Left colon (tissue), 2 donors: ENCODE measurements at regions not wholly inside any gene's neighbourhood (a gene's known extent, or its start where the extent isn't known, plus 50 kb on each side); places are given as distances from the start of the nearest gene placed in this dataset.
"Not testable (repeated sequence)": the region's sequence is repeated elsewhere in the genome, so short reads cannot be mapped to it uniquely, and the experiment has no call there.

Source experiments
- ATAC-seq: fragments of 200-7000 bp; cut with Tn5 transposase; one replicate; pipeline ENCODE4 v1.9.1; 2020; ENCODE audit warnings: mild to moderate bottlenecking, moderate library complexity
- DNase-seq, 2 donors: peaks; one replicate each; pipeline ENCODE4 v3.0.0-alpha.2; 2020
- intact Hi-C, 2 donors: fragments of 100-400 bp; cut with DNase I in 1 of 2; cut with micrococcal nuclease in 1 of 2; formaldehyde crosslinking; loops; one replicate each; pipeline versions ENCODE4 v1.11.2 to v1.14.0; 2022; cut with DNase I, micrococcal nuclease
- donor health status: DM: no; HTN: no; CAD: no.
- donor health status: DM: yes; HTN: yes; CAD: no.

GRCh38 chr1:168430321-168430720 is 113.5 kb downstream of the XCL2 start:
- ATAC-seq, result no peak
- no peak for DNase-seq
- intact Hi-C loops, result loop anchor here in 1 of 2 donors (10.0 kb wide), 1 partner anchor 86 kb away; no protein-coding TSS in a partner anchor

GRCh38 chr1:168428063-168428731 is 115.6 kb downstream of the XCL2 start:
- intact Hi-C loops, result no loop called here
- no peak for ATAC-seq

GRCh38 chr1:168427051-168427450 is 116.7 kb downstream of the XCL2 start:
- DNase-seq (no peak), ATAC-seq (no peak)
- intact Hi-C loops, result no loop called here

More at GRCh38 chr1:168428063-168428731, 115.6 kb downstream of the XCL2 start:
- DNase-seq, result peak; percentile 11 to 35

- intact Hi-C loops, result no loop called here
- no peak for ATAC-seq
Observed at GRCh38 chr1:168424281-168424680, 119.5 kb downstream of the XCL2 start.

GRCh38 chr1:168422203-168422847 is 121.5 kb downstream of the XCL2 start:
- DNase-seq (no peak), ATAC-seq (no peak)
- intact Hi-C loops, result no loop called here

More at GRCh38 chr1:168424281-168424680, 119.5 kb downstream of the XCL2 start:
- no peak for DNase-seq

- intact Hi-C loops, result no loop called here
- ATAC-seq (no peak), DNase-seq (no peak)
Observed at GRCh38 chr1:168421399-168422004, 122.3 kb downstream of the XCL2 start.

- intact Hi-C loops, result no loop called here
- ATAC-seq (no peak), DNase-seq (no peak)
Observed at GRCh38 chr1:168420177-168420576, 123.6 kb downstream of the XCL2 start.

- ATAC-seq, result no peak
- DNase-seq, result no peak
- intact Hi-C loops, result no loop called here
Observed at GRCh38 chr1:168419736-168420135, 124.1 kb downstream of the XCL2 start.

GRCh38 chr1:168416220-168416619 is 127.6 kb downstream of the XCL2 start:
- ATAC-seq (no peak), DNase-seq (no peak)
- intact Hi-C loops, result no loop called here

GRCh38 chr1:168414914-168415313 is 128.9 kb downstream of the XCL2 start:
- intact Hi-C loops, result no loop called here
- ATAC-seq (no peak), DNase-seq (no peak)

- intact Hi-C loops, result no loop called here
- DNase-seq, result no peak
- no peak for ATAC-seq
Observed at GRCh38 chr1:168410464-168410863, 129.8 kb downstream of the TBX19 start.

- intact Hi-C loops, result no loop called here
- no peak for DNase-seq
- ATAC-seq, result peak; percentile 58
Observed at GRCh38 chr1:168408884-168409283, 128.2 kb downstream of the TBX19 start.

- intact Hi-C loops, result no loop called here
- ATAC-seq (no peak), DNase-seq (no peak)
Observed at GRCh38 chr1:168408539-168408865, 127.8 kb downstream of the TBX19 start.

GRCh38 chr1:168407832-168408538 is 127.3 kb downstream of the TBX19 start:
- DNase-seq, result no peak
- intact Hi-C loops, result no loop called here
- ATAC-seq, result no peak

- intact Hi-C loops, result no loop called here
- no peak for DNase-seq
- ATAC-seq, result no peak
Observed at GRCh38 chr1:168405906-168406549, 125.4 kb downstream of the TBX19 start.

- intact Hi-C loops, result no loop called here
- no peak for DNase-seq
Observed at GRCh38 chr1:168403140-168403539, 122.5 kb downstream of the TBX19 start.

GRCh38 chr1:168402466-168402865 is 121.8 kb downstream of the TBX19 start:
- ATAC-seq, intact Hi-C loops, DNase-seq: not testable (repeated sequence)

More at GRCh38 chr1:168403140-168403539, 122.5 kb downstream of the TBX19 start:
- no peak for ATAC-seq

- DNase-seq, result no peak
- no peak for ATAC-seq
- intact Hi-C loops, result no loop called here
Observed at GRCh38 chr1:168401341-168401740, 120.7 kb downstream of the TBX19 start.

- ATAC-seq, result no peak
- no peak for DNase-seq
- intact Hi-C loops, result no loop called here
Observed at GRCh38 chr1:168400139-168400538, 119.5 kb downstream of the TBX19 start.
